H54 (cell line): ENCODE measurements at regions not wholly inside any gene's neighbourhood (a gene's known extent, or its start where the extent isn't known, plus 50 kb on each side); places are given as distances from the start of the nearest gene placed in this dataset.
"Not testable (repeated sequence)": the region's sequence is repeated elsewhere in the genome, so short reads cannot be mapped to it uniquely, and the experiment has no call there.

Source experiments
- DNase-seq: peaks from one replicate; pipeline ENCODE4 v3.0.0; 2011; ENCODE audit warnings: low spot score, mixed read lengths; ENCODE audit not compliant: insufficient read length
- FAIRE-seq: peaks from 3 replicates; lab custom pipeline; 2011; peaks lifted over from hg19 to GRCh38; lab: Jason Lieb, UNC
- POLR2A ChIP-seq: IDR thresholded peaks from 2 replicates; pipeline ENCODE4 v1.6.1; 2011; ENCODE audit warnings: low read depth, mild to moderate bottlenecking, low read length

- TF ChIP-seq POLR2A: no peak
- DNase-seq: no peak
Observed at GRCh38 chr18:38221476-38222100, 656.0 kb upstream of the CELF4 start.

DNA sequence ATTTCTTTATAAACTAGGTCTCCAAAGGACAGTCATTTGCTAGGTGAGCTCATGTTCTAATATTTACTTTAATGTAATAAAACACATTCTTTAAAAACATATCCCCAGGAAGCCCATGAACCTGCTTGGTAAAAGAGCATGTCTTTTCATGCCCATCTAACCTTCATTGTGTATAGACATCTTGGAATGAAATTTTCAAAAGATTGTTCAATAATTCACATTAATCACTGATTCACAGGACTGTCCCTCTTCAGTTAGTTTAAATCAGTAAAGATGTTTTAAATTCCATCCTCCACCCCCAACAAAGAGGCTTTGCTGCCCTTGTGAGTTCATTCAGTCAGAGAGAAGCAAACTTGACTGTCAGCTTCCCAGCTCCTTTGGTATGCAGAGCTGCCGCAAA is 633.4 kb upstream of the CELF4 start:
- no peak for DNase-seq
- no peak for FAIRE-seq
- TF ChIP-seq POLR2A: no peak

More at GRCh38 chr18:38221476-38222100, 656.0 kb upstream of the CELF4 start:
- FAIRE-seq: no peak

GRCh38 chr18:38198526-38198925 is 632.9 kb upstream of the CELF4 start:
- FAIRE-seq: no peak
- no peak for TF ChIP-seq POLR2A
- DNase-seq: no peak

GRCh38 chr18:38186491-38186890 is 620.9 kb upstream of the CELF4 start:
- no peak for DNase-seq
- no peak for FAIRE-seq
- TF ChIP-seq POLR2A: no peak

DNA sequence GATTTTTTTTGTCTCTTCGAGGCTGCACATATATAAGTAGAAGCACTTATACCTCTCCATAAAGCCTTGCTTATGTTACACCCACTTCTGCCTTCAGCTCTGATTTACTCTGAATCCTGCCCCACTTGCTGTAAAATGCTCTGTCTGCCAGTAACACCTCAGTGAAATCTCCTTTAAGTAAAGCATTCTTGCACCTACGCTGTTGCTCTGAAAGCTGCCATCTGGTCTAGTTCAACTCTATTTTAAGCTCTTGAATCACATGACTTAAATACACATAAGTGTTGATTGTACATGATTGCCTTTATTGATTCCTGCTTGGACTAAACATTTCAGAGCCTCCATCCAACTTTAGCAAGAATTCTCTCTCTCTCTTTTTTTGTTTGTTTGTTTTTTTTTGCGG is 609.0 kb upstream of the CELF4 start:
- no peak for TF ChIP-seq POLR2A
- DNase-seq: no peak
- no peak for FAIRE-seq

- FAIRE-seq: no peak
- no peak for TF ChIP-seq POLR2A
- DNase-seq: no peak
Observed at GRCh38 chr18:38174173-38174572, 608.6 kb upstream of the CELF4 start.

DNA sequence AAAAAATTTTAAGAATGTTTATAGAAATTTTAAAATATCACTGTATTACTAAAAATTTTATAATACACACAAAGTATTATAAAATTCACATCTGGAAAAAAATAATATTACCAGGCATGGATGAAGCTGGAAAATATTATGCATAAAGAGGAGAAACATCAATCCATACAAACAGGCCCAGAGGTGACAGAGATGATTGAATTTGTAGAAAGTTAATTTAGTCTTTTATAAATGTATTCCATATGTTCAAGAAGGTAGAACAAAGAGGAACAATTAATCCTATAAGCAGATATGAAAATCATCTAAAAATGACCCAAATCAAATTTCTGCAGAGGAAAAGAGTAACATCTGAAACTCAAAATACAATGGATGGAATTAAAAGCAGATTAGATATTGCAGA is 605.2 kb upstream of the CELF4 start:
- TF ChIP-seq POLR2A: no peak
- no peak for DNase-seq
- FAIRE-seq: no peak

DNA sequence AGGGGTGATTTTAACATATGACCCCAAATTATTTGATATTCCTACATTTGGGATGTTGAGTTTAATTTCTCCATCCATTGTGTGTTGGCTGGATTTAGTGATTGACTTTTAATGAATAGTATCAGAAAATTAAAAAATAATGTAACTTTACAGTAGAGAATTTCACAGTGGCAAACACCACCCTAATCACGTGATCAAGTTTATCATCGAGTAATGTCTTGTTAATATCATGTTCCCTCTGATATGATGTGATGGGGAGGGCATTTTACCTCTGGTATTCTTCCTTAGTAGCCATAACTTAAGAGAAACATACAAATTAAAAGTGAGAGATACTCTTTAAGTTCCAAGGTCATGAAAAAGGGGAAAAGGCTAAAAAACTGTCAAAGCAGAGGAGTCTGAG is 602.0 kb upstream of the CELF4 start:
- FAIRE-seq (no peak), DNase-seq (no peak)
- no peak for TF ChIP-seq POLR2A

- not testable (repeated sequence) for DNase-seq, FAIRE-seq
Observed at GRCh38 chr18:38153116-38153515, 587.5 kb upstream of the CELF4 start.

GRCh38 chr18:38116716-38117115 is 551.1 kb upstream of the CELF4 start:
- no peak for TF ChIP-seq POLR2A
- FAIRE-seq (no peak), DNase-seq (no peak)

DNA sequence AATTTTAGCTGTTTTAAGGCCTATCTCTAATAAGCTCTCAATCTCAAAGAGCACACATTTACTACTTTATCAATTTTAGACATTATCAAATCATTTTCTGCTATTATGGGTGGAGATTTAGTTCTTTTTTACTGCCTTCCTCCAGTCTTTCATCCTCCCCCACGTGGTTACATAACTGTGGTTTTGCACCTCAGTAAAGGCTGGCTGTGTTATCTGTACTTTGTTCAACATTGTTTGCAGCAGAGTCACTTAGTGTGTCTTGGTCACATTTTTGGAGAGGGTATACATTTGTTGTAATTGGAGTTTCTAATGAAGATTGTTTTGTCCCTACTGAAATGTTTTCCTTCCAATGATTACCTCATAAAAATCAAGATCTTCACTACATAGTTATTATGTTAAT is 549.6 kb upstream of the CELF4 start:
- DNase-seq (no peak), FAIRE-seq (no peak)
- TF ChIP-seq POLR2A: no peak

GRCh38 chr18:38087538-38087937 is 521.9 kb upstream of the CELF4 start:
- no peak for TF ChIP-seq POLR2A
- DNase-seq (no peak), FAIRE-seq (no peak)

- no peak for TF ChIP-seq POLR2A
- FAIRE-seq (no peak), DNase-seq (no peak)
Observed at GRCh38 chr18:38081516-38081915, 515.9 kb upstream of the CELF4 start.

DNA sequence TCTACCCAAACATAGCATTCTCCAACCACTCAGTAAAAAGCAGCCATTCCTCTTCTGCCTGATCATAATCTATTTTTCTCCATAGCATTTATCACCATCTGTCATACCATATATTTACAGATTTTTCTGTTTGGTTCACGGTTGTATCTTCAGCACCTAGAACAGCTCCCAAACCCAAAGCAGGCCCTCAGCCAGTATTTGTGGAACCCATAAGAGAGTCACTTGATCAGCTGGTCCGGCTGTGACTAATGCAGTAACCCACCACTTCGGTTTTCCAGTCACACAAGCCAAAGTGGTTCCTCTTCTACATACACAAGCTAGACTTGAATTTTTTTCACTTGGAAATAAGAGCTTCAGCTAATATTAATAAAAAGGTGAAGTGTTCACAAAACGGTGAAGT is 511.6 kb upstream of the CELF4 start:
- FAIRE-seq (no peak), DNase-seq (no peak)
- no peak for TF ChIP-seq POLR2A

GRCh38 chr18:38076346-38077070 is 510.9 kb upstream of the CELF4 start:
- DNase-seq (no peak), FAIRE-seq (no peak)
- no peak for TF ChIP-seq POLR2A
